ENCODE measurements at regions not wholly inside any gene's neighbourhood (a gene's known extent, or its start where the extent isn't known, plus 50 kb on each side); places are given as distances from the start of the nearest gene placed in this dataset.

- TF ChIP-seq, protein P1, sequence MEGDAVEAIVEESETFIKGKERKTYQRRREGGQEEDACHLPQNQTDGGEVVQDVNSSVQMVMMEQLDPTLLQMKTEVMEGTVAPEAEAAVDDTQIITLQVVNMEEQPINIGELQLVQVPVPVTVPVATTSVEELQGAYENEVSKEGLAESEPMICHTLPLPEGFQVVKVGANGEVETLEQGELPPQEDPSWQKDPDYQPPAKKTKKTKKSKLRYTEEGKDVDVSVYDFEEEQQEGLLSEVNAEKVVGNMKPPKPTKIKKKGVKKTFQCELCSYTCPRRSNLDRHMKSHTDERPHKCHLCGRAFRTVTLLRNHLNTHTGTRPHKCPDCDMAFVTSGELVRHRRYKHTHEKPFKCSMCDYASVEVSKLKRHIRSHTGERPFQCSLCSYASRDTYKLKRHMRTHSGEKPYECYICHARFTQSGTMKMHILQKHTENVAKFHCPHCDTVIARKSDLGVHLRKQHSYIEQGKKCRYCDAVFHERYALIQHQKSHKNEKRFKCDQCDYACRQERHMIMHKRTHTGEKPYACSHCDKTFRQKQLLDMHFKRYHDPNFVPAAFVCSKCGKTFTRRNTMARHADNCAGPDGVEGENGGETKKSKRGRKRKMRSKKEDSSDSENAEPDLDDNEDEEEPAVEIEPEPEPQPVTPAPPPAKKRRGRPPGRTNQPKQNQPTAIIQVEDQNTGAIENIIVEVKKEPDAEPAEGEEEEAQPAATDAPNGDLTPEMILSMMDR (IDR thresholded peaks at IDR 0.05; ENCODE audit: poor library complexity) = peak; percentile 99
- TF ChIP-seq EZH2 (IDR thresholded peaks at IDR 0.05; ENCODE audit: borderline replicate concordance) (no peak), EZH2phosphoT487 (IDR thresholded peaks at IDR 0.05; ENCODE audit: low read depth, severe bottlenecking, unreplicated experiment) (no peak)
These were observed 181.4 kb downstream of the SMAD2 start for GRCh38 chr18:47748847-47749599.

Measured in hepatocyte (in vitro differentiated cells).